GM18868 (cell line): ENCODE measurements at regions not wholly inside any gene's neighbourhood (a gene's known extent, or its start where the extent isn't known, plus 50 kb on each side); places are given as distances from the start of the nearest gene placed in this dataset.
A peak's percentile ranks its signal among the peaks of the same experiment; 100 is the strongest.

Experiments used
- ATAC-seq: cut with Tn5 transposase; IDR thresholded peaks from one replicate; pipeline ENCODE4 v1.9.1; 2021; ENCODE audit warnings: mild to moderate bottlenecking, moderate library complexity; ENCODE audit not compliant: unreplicated experiment

- ATAC-seq, result no peak
Measured at GRCh38 chr9:96089452-96090085, 212.4 kb downstream of the HSD17B3 start.

- no peak for ATAC-seq
Measured at GRCh38 chr9:96088510-96088909, 213.0 kb downstream of the ERCC6L2 start.

GRCh38 chr9:96087669-96088299 lies 212.3 kb downstream of the ERCC6L2 start:
- ATAC-seq, result no peak

- no peak for ATAC-seq
Measured at GRCh38 chr9:96086936-96087571, 211.6 kb downstream of the ERCC6L2 start.

GRCh38 chr9:96085491-96086143 lies 210.1 kb downstream of the ERCC6L2 start:
- ATAC-seq, result no peak

- ATAC-seq, result no peak
Measured at GRCh38 chr9:96084331-96084734, 208.8 kb downstream of the ERCC6L2 start.

GRCh38 chr9:96082516-96083232 lies 207.2 kb downstream of the ERCC6L2 start:
- no peak for ATAC-seq

GRCh38 chr9:96080364-96080763 lies 204.9 kb downstream of the ERCC6L2 start:
- ATAC-seq, result no peak

GRCh38 chr9:96079779-96080178 lies 204.3 kb downstream of the ERCC6L2 start:
- ATAC-seq, result no peak

- ATAC-seq, result no peak
Measured at GRCh38 chr9:96078897-96079490, 203.5 kb downstream of the ERCC6L2 start.

GRCh38 chr9:96075757-96076156 lies 200.3 kb downstream of the ERCC6L2 start:
- no peak for ATAC-seq

- ATAC-seq, result no peak
Measured at GRCh38 chr9:96075111-96075510, 199.6 kb downstream of the ERCC6L2 start.

- ATAC-seq, result no peak
Measured at GRCh38 chr9:96073531-96074480, 198.3 kb downstream of the ERCC6L2 start.

GRCh38 chr9:96072930-96073329 lies 197.4 kb downstream of the ERCC6L2 start:
- ATAC-seq, result no peak

- ATAC-seq, result no peak
Measured at GRCh38 chr9:96071815-96072124, 196.3 kb downstream of the ERCC6L2 start.

GRCh38 chr9:96071076-96071814 lies 195.8 kb downstream of the ERCC6L2 start:
- peak; percentile 61 for ATAC-seq

- ATAC-seq, result no peak
Measured at GRCh38 chr9:96069629-96070220, 194.2 kb downstream of the ERCC6L2 start.

- ATAC-seq, result no peak
Measured at GRCh38 chr9:96068511-96068910, 193.0 kb downstream of the ERCC6L2 start.

GRCh38 chr9:96067600-96067999 lies 192.1 kb downstream of the ERCC6L2 start:
- ATAC-seq, result no peak
